GM18858 (cell line): ENCODE measurements at regions not wholly inside any gene's neighbourhood (a gene's known extent, or its start where the extent isn't known, plus 50 kb on each side); places are given as distances from the start of the nearest gene placed in this dataset.
"Not testable (repeated sequence)": the region's sequence is repeated elsewhere in the genome, so short reads cannot be mapped to it uniquely, and the experiment has no call there.

Experiments
- ATAC-seq: cut with Tn5 transposase; IDR thresholded peaks from one replicate; pipeline ENCODE4 v1.9.1; 2021; ENCODE audit not compliant: unreplicated experiment

DNA sequence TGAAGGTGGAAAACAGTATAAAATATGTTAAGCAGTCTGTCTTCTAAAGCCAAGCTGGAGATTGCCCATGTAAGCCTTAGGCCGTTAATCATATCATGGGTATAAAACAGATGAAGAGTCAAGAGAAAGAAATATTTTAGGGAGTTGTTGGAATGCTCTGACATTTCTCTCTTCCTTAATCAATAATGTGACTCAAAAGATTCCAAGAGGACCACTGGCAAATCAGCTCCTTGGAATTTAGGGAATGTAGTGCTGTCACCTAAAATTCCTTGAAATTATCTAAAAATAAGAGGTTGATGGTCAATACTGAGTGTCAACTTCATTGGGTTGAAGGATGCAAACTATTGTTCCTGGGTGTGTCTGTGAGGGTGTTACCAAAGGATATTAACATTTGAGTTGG, 525.9 kb downstream of the KCNA4 start:
- ATAC-seq = no peak

DNA sequence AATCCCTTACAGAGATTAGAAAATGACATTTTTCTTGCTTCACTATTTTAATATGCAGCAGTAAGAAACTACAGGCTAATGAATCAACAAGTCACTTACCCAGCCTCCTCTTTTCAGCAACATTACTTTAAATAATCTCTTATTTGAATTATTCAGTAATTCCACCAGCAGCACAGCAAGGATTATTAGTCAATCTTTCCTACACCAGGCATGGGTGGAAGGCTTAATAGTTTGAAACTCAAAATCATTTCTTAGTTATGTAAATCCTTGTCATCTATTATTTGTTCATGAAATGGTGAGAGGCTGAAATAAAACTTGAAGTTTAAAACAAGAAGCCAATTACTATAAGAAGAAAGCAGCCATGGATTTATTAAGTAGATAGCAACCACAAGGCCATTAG, 530.5 kb downstream of the KCNA4 start:
- no peak for ATAC-seq

DNA sequence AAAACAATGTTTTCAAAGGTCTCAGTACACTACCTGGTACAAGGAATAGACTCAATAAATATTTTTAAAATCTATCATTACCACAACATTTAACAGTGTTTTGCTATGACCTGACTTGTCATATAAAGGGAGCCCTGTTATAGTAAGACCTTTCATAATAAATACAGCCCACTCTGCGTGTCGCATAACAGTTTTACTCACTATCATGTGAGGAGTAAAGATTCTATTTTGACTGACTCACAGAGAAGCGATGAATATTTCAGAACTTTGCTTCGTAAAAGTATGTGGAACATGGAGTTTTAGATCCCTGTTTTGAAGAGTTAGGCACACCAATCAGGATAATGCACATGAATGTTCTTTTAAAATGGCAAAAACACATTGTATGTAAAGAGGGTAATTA, 531.2 kb downstream of the KCNA4 start:
- no peak for ATAC-seq

DNA sequence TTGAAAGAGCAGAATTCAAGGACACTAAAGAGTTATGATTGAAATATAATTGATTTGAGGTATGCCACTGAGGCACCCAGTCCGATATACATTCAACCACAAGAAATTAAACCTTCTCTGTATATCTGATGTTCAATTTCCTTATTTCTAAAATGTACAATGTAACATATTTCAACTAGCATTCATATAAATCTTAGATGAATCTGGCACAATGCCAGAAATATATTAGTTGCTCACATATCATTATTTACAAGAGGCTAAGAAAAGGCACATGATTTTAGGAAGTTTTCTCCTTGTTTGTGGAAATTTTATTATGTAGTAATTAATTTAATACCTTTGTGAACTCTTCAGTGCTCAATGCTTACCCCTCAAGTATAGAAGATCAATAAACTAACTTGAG, 532.3 kb downstream of the KCNA4 start:
- ATAC-seq = no peak

DNA sequence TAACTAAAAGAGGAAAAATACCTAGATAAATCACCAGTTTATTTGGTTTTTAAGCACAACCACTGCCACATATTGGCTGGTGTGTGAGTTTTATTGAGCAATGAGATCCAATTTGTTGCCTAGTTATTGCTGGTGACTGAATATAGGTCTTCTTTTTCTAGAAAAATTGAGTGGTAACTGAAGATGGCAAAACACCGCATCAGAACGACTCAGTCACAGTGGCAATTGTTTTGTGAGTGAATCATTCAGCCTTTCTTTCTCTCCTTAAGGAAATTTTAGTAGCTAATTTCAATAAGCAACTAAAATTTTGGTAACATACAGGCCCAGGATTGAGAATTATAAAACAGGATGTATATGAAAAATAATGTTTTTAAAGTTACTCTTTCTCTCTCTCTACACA, 533.0 kb downstream of the KCNA4 start:
- ATAC-seq = no peak

DNA sequence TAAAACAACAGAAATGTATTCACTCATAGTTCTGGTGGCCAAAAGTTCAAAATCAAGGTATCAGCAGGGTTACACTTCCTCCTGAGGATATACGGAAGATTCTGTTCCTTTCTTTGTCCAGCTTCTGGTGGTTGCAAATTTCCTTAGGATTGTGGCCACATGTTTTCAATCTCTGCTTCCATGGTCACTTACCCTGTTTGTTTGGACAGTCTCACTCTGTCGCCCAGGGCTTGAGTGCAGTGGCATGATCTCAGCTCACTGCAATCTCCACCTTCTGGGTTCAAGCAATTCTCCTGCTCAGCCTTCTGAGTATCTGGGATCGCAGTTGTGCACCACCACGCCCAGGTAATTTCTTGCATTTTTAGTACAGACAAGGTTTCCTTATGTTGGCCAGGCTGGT, 534.3 kb downstream of the KCNA4 start:
- ATAC-seq = no peak

DNA sequence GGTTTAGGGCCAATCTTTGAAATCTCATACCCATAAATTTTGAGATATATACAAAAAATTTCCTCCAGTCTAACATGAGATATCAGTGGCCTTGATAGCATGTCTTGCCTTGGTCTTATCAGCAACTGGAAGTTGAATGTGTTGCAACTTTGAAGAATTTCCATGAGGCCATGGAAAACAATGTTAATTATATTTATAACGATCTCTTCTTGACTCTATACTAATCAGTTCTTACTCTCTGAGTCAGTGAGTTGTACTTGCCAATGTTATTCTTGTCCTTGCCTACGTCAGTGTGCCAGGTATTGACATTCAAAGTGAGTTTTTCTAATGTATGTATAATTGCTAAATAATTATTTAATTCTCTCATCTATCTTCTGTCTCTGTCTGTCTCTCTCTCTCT, 535.1 kb downstream of the KCNA4 start:
- no peak for ATAC-seq

DNA sequence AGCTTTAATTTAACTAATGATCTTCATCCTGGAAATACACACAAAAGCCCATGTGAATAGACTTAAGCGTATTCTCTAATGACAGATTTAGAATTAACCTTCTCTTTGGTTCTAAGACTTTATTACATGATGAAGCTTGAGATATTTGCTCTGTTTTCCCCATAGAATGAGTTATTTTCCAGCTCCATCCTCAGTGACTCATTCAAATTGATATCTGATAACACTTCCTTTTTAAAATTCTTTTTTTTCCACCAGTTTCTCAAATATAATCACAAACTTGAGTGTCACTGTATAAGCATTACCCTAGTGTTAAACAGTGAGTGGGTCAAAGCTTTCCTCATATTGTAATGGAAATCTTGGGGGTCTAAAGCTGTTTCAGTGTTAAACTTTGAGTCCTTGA, 535.8 kb downstream of the KCNA4 start:
- ATAC-seq = no peak

DNA sequence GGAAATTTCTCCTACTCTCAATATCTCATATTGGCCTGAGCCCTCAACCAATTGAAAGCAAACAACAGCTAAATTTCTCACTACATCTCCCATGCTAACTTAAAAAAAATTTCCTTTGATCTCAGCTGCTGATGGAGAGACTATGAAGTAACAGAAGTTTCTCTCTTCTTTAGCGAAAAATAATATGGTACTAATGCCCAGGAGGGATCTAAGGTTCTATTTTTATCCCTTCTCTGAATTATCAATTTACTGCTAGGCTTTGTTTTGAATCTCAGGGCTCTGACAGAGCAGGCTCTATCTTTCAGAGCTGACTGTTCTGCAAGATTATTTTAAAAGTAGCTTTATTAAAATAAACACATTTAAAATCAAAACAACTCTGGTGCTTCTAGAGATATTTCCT, 558.6 kb downstream of the KCNA4 start:
- no peak for ATAC-seq

DNA sequence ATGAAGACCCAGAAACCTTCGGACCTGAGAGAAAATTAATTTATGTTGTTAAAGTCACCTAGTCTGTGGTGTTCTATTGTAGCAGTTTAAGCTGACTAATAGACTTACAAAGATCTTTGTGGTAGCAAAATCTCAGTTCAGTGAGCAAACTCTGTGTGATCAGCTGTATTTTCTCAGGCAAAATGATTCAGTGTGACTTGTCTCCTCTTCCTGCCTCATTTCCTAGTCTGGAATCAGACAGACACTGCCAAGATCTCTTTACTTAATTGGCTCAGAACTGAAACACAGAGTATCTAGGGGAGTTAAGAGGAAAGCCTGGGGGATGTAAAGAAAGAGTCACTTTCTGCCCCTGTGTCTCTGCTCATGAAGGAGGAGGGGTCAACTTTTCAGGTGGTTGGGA, 564.7 kb downstream of the KCNA4 start:
- no peak for ATAC-seq

DNA sequence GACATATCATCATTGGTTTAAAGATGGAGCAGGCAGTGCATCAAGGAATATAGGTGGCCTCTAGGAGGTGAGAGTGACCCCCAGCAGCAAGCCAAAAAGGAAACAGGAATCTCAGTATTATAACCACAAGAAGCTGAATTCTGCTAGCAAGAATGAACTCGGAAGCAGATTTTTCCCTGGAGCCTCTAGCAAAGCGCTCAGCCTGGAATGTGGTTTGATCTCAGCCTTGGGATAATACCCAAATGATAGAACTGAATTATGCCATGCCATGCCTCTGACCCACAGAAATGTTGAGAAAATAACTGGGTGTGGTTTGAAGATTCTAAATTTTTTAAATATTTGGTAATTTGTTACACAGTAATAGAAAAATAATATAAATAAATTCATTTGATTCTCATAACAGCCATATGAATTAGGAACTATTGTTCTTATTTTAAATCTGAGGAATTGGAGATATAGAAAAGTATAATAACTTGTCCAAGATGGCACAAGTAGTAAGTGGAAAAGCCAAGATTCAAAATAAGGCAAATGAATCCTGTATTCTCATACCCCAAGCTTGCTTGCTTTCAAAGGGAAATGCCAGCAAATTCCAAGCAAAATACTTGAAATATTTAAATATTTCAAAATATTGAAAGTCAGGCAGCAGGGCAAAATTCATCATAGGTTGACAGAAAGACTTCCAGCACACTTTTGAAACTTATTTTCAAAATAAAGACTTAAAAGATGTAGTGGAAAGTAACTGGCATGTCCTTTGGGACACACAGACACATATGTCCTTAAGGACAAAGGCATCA, 567.4 kb downstream of the KCNA4 start:
- no peak for ATAC-seq

DNA sequence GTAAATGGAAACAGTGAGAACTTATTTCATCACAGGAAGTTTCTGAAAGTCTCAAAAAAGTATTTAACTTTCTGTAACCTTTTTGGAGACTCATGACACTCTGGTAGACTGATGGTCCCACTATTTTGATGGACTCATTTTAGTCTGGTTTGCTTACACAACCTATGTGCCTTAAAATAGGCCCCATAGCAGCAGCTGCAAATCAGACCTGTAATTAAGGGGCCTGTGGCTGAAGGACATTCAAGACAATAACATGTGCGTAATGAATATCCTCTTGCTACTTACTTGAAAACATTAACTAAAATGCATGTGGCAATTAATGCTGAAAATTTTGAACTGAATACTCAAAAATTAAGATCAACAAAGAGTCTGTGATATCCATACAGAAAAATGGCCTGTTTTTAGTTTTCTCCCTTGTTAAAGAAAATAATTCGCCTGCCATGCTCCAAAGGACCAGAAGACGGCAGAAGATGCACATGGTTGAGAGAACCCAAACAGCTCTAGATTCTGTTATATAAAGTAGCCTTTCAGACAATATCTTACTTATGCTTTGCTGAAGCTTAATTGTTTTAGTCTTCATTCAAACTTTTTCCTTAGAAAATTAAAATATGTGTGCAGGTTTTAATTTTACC, 568.5 kb downstream of the KCNA4 start:
- ATAC-seq = no peak

DNA sequence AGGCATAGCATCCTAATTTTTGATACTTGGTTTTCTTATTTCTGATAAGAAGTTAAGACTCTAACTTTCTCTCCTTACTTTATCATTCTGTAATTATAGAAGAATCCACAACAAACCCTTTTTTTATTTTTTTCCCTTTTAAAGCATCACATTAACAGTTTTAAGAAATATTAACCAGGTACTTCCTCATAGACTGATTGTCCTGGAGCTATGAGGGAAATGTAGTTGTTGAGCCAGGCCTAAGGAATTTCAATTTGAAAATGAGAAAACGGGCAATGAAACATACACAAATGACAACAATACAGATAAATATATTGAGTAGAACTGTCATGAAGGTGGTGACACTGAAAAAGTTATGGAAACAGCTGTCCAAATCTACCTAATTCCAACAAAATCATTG, 569.0 kb downstream of the KCNA4 start:
- no peak for ATAC-seq

DNA sequence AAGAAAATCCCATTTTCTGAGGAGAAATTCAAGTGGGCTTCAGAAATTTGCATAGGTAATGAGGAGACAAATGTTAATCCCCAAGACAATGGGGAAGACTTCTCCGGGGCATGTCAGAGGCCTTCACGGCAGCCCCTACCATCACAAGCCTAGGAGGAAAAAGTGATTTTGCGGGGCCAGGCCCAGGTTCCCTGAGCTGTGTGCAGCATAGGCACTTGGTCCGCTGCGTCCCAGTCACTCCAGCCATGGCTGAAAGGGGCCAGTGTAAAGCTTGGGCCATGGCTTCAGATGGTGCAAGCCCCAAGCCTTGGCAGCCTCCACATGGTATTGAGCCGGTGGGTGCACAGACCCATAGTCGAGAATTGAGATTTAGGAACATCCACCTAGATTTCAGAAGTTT, 570.7 kb downstream of the KCNA4 start:
- no peak for ATAC-seq

DNA sequence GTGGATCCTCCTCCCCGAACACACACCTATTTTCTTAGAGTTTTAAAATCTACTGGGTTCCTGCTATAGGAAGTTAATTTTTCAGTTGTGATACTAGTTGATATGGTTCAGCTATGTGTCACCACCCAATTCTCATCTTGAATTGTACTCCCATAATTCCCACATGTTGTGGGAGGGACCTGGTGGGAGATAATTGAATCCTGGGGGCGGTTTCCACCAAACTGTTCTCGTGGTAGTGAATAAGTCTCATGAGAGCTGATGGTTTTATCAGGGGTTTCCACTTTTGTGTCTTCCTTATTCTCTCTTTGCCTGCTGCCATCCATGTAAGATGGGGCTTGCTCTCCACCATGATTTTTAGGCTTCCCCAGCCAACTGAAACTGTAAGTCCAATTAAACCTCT, 571.6 kb downstream of the KCNA4 start:
- not testable (repeated sequence) for ATAC-seq

DNA sequence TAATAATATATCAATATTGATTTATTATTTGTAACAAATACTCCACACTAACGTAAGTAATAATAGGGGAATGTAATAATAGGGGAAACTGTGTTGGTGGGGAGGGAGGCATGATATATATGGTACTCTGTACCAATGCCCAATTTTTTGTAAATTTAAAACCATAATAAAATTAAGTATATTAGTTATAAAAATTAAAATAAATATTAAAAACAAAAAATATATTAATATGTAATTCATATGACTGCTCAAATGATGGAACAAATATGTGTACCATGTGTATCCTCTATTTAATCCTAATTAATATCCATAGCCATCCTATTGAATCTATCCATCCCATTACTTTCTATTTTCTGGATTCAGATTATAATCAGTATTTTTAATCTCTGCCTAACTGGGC, 578.0 kb downstream of the KCNA4 start:
- ATAC-seq = no peak

DNA sequence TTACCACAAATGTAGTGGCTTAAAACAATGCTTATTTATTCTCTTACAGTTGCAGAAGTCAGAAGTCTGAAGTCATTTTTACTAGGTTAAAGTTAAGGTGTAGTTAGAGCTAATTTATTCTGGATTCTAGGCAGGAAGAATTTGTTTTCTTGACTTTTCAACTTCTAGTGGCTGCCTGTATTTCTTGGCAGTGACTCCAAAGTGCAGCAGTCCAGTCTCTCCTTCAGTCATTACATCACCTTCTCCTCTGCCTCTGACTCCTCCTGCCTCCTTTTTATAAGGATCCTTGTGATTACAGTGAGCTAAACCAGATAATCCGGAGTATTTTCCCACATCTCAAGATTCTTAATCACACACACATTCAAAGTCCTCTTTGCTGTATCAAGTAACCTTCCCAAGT, 581.4 kb downstream of the KCNA4 start:
- no peak for ATAC-seq

DNA sequence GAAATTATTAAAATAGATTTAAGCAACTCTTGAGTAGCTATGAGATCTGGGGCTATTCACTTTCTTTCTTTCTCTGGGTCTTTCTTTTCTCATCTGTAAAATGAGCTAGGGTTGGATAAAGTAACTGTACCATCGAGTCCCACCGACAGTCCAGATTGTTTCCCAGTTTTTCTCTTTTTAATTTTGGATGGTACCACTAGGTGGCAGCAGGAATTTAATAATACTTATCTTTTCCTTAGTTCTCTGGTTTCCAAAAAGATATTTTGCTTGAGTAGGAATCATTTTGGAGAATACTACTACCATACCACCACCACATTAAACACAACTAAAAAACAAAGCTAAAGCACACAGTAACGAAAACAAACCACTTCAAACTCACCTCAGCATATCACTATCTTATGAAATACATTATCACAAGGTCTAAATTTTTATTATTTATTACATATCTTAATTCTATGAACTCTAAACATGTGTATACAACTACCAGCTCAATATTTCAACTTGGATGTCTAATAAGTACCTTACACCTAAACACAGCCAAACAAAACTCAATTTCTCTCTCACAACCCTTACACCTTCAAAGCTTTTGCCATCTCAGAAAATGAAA, 584.0 kb downstream of the KCNA4 start:
- no peak for ATAC-seq

DNA sequence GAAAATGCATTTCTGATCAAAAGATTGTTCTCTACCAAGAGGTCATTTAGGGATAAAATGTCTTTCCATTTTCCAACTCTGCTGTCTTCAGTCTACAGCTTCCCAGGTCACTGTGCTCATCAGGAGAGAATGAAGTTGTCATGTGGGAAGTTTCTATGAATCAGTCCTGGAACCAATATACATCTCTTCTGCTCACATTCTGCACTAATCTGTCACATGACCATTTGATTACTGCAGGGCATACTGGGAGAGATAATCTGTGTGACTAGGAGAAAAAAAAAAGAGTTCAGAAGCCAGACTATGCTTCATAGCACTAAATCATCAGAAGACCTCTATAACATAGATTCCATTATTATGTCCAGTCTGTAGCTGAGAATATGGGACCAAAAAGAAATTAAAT, 611.5 kb downstream of the KCNA4 start:
- ATAC-seq = no peak

DNA sequence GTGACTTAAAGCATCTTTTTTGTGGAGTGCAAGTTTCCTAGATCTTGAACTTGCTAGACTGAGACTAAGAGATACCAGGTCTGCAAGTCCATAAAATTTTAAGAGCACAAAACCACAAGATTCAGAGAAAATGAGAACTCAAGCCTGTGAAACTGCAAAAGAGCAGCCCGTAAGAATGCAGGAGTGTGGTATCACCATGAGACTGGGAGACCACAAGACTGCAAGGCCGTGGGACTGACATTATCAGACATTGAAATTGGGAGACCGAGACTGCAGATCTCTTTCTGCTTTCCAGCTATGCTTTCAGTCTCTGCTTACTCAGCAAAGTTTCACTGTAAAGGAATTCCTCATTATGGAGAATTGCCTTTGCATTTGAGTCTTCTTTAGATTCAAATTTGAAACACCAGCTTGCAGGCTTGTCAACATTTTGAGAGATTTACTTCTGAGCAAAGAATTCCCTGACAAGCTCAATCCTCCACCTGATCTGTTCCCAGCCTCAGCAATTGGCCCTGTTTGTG, 621.2 kb downstream of the KCNA4 start:
- ATAC-seq = no peak

DNA sequence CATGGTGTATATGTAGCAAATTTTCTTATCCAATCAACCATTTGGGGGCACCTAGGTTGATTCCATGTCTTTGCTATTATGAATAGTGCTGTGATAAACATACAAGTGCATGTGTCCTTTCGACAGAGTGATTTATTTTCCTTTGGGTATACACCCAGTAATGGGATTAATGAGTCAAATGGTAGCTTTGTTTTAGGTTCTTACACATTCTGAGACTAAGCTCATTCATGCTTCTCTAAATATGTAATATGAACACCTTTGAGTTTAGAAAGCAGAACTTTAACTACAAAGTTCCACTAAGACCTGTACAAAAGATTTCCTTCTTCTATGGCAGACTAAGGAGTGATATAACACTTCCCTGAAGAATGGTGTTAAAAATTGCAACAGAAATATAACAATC, 627.0 kb downstream of the KCNA4 start:
- no peak for ATAC-seq

DNA sequence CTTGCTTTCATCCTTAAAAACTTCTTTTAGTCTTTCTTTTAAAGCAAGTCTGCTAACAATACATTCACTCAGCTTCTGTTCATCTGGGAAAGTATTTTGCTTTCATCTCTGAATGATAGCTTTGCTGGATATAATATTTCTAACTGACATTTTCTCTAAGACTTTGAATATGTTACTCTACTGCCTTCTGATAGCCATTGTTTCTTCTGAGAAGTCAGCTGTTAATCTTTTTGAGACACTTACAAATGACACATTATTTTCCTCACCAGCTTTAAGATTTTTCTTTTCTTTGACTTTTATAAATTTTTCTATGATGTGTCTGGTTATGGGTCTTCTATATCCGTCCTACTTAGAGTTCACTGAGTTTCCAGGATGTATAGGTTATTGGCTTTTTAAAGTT, 643.1 kb downstream of the KCNA4 start:
- no peak for ATAC-seq
